H9 (cell line): ENCODE measurements at regions not wholly inside any gene's neighbourhood (a gene's known extent, or its start where the extent isn't known, plus 50 kb on each side); places are given as distances from the start of the nearest gene placed in this dataset.

Source experiments
- DNase-seq: peaks from one replicate; pipeline ENCODE4 v3.0.0-alpha.2; 2017
- H2AFZ ChIP-seq: one replicate; pipeline ENCODE4 v1.6.1; 2013; ENCODE audit warnings: mild to moderate bottlenecking, low read length, control low read depth, moderate library complexity
- H2AK5ac ChIP-seq: 2 replicates; pipeline ENCODE4 v1.6.1; 2013; ENCODE audit warnings: low read length, control low read depth, mixed read lengths; ENCODE audit not compliant: insufficient read length
- H2BK120ac ChIP-seq: one replicate; pipeline ENCODE4 v1.6.1; 2013; ENCODE audit warnings: low read depth, mild to moderate bottlenecking, low read length, control low read depth, inconsistent platforms; ENCODE audit not compliant: poor library complexity, severe bottlenecking
- H2BK12ac ChIP-seq: 2 replicates; pipeline ENCODE4 v1.6.1; 2013; ENCODE audit warnings: low read length, control low read depth, mixed read lengths, low read depth; ENCODE audit not compliant: insufficient read length
- H2BK15ac ChIP-seq: 2 replicates; pipeline ENCODE4 v1.6.1; 2013; ENCODE audit warnings: low read depth, low read length, control low read depth
- H2BK20ac ChIP-seq: one replicate; pipeline ENCODE4 v1.6.1; 2013; ENCODE audit warnings: low read depth, mild to moderate bottlenecking, low read length, control low read depth, inconsistent platforms; ENCODE audit not compliant: poor library complexity, severe bottlenecking
- H2BK5ac ChIP-seq: 2 replicates; pipeline ENCODE4 v1.6.1; 2013; ENCODE audit warnings: low read length, control low read depth, mixed read lengths; ENCODE audit not compliant: insufficient read length
- H3K14ac ChIP-seq: 2 replicates; pipeline ENCODE4 v1.6.1; 2013; ENCODE audit warnings: low read length, control low read depth; ENCODE audit not compliant: insufficient read depth
- H3K18ac ChIP-seq: 2 replicates; pipeline ENCODE4 v1.6.1; 2013; ENCODE audit warnings: low read depth, mild to moderate bottlenecking, mixed read lengths, low read length, control low read depth; ENCODE audit not compliant: insufficient read length
- H3K23ac ChIP-seq: 2 replicates; pipeline ENCODE4 v1.6.1; 2013; ENCODE audit warnings: low read length, control low read depth, mixed read lengths, low read depth; ENCODE audit not compliant: insufficient read length
- H3K23me2 ChIP-seq: 2 replicates; pipeline ENCODE4 v1.6.1; 2013; ENCODE audit warnings: low read depth, mild to moderate bottlenecking, mixed read lengths, low read length, control low read depth; ENCODE audit not compliant: insufficient read length, poor library complexity, severe bottlenecking
- H3K27ac ChIP-seq: 2 replicates; pipeline ENCODE4 v1.5.1; 2013; ENCODE audit warnings: low read length, control low read depth, mixed read lengths, low read depth; ENCODE audit not compliant: insufficient read length
- H3K27me3 ChIP-seq: 2 replicates; pipeline ENCODE4 v1.6.1; 2013; ENCODE audit warnings: low read length, control low read depth, inconsistent platforms; ENCODE audit not compliant: insufficient read depth
- H3K4ac ChIP-seq: 2 replicates; pipeline ENCODE4 v1.6.1; 2013; ENCODE audit warnings: low read depth, mild to moderate bottlenecking, control low read depth, inconsistent platforms, low read length, moderate library complexity
- H3K4me1 ChIP-seq: 2 replicates; pipeline ENCODE4 v1.6.1; 2013; ENCODE audit warnings: low read length, control low read depth, inconsistent platforms; ENCODE audit not compliant: insufficient read depth
- H3K4me2 ChIP-seq: 2 replicates; pipeline ENCODE4 v1.6.1; 2013; ENCODE audit warnings: low read length, control low read depth, mixed read lengths; ENCODE audit not compliant: insufficient read length, insufficient read depth
- H3K56ac ChIP-seq: 2 replicates; pipeline ENCODE4 v1.6.1; 2013; ENCODE audit warnings: low read depth, mild to moderate bottlenecking, mixed read lengths, low read length, control low read depth; ENCODE audit not compliant: insufficient read length
- H3K79me1 ChIP-seq: 2 replicates; pipeline ENCODE4 v1.6.1; 2013; ENCODE audit warnings: low read depth, mild to moderate bottlenecking, moderate library complexity, low read length, control low read depth, inconsistent platforms; ENCODE audit not compliant: insufficient read depth, poor library complexity, severe bottlenecking
- H3K79me2 ChIP-seq: 2 replicates; pipeline ENCODE4 v1.6.1; 2013; ENCODE audit warnings: low read length, control low read depth, inconsistent platforms; ENCODE audit not compliant: insufficient read depth
- H3K9ac ChIP-seq: 2 replicates; pipeline ENCODE4 v1.6.1; 2013; ENCODE audit warnings: low read length, control low read depth, mixed read lengths; ENCODE audit not compliant: insufficient read length; ENCODE audit errors: extremely low read depth
- H3K9me3 ChIP-seq: one replicate; pipeline ENCODE4 v1.6.1; 2013; ENCODE audit warnings: low read depth, low read length, inconsistent platforms; ENCODE audit not compliant: control insufficient read depth
- H3T11ph ChIP-seq: one replicate; pipeline ENCODE4 v1.6.1; 2013; ENCODE audit warnings: mild to moderate bottlenecking, low read length, control low read depth, inconsistent platforms
- H4K20me1 ChIP-seq: one replicate; pipeline ENCODE4 v1.6.1; 2013; ENCODE audit not compliant: control insufficient read depth, insufficient read length, insufficient read depth
- H4K5ac ChIP-seq: 2 replicates; pipeline ENCODE4 v1.6.1; 2013; ENCODE audit warnings: low read depth, mild to moderate bottlenecking, mixed read lengths, low read length, control low read depth; ENCODE audit not compliant: insufficient read length
- H4K8ac ChIP-seq: replicated peaks from 2 replicates; pipeline ENCODE4 v1.6.1; 2013; ENCODE audit warnings: low read length, control low read depth, mixed read lengths, low read depth; ENCODE audit not compliant: insufficient read length
- H4K91ac ChIP-seq: 2 replicates; pipeline ENCODE4 v1.6.1; 2013; ENCODE audit warnings: low read depth, mild to moderate bottlenecking, moderate library complexity, mixed read lengths, low read length, control low read depth; ENCODE audit not compliant: insufficient read length
- H3K27ac Mint-ChIP-seq, 3 experiments: 2 replicates in 2 of 3; 3 replicates in 1 of 3; pipeline ENCODE4 v1.8.0; 2020 to 2021; ENCODE audit warnings: mixed read lengths in 3 of 3, mild to moderate bottlenecking in 1 of 3, moderate library complexity in 1 of 3
- H3K27me3 Mint-ChIP-seq: 2 replicates; pipeline ENCODE4 v1.8.0; 2021; ENCODE audit warnings: low read depth, mild to moderate bottlenecking, moderate library complexity, mixed read lengths
- H3K36me3 Mint-ChIP-seq, 3 experiments: 2 replicates in 2 of 3; 3 replicates in 1 of 3; pipeline ENCODE4 v1.8.0; 2020 to 2021; ENCODE audit warnings: low read depth in 3 of 3, mixed read lengths in 3 of 3; ENCODE audit not compliant: insufficient read depth in 1 of 3
- H3K4me1 Mint-ChIP-seq, 2 experiments: 2 replicates each; pipeline ENCODE4 v1.8.0; 2020; ENCODE audit warnings: mixed read lengths in 2 of 2
- H3K4me3 Mint-ChIP-seq, 2 experiments: 2 replicates in 1 of 2; 3 replicates in 1 of 2; pipeline ENCODE4 v1.8.0; 2020 to 2021; ENCODE audit warnings: mild to moderate bottlenecking in 2 of 2, mixed read lengths in 2 of 2, moderate library complexity in 1 of 2
- H3K9me3 Mint-ChIP-seq, 2 experiments: 2 replicates in 1 of 2; 3 replicates in 1 of 2; pipeline ENCODE4 v1.8.0; 2020; ENCODE audit warnings: mild to moderate bottlenecking in 2 of 2, mixed read lengths in 2 of 2, moderate library complexity in 1 of 2
- WGBS: extraction: QIAGEN DNeasy Blood & Tissue Kit; methylation state at CpG from one replicate; pipeline ENCODE4 v1.1.7; 2013; ENCODE audit warnings: missing lambda C conversion rate, low lambda C conversion rate, mixed read lengths; ENCODE audit not compliant: insufficient read length; ENCODE audit errors: extremely low coverage; 5-methylcytosine and 5-hydroxymethylcytosine counted together
- TF ChIP-seq, protein P1 (sequence below): fragments of 200-600 bp; sonication (generic); conservative IDR thresholded peaks from 3 replicates; pipeline ENCODE4 v1.8.0; 2021; ENCODE audit warnings: antibody characterized with exemption, mild to moderate bottlenecking

DNA sequence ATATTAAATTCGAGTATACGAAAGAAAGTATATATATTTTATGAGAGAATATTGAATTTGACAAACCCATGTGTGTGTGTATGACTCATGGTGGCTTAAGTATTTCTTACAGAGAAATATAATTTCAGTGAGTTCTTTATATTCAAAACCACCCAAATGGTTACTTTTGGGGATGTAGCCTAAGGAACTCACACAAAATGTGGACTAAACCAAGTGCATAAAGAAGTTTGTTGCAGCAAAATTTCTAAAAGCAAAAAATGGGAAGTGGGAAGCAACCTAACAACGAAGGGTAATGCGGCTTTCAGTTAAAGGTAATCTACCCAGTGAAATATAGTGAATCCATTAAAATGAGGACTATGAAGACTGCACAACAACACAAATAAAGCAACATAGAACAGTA is 277.1 kb downstream of the EDEM1 start:
- no peak overlapping the region for H2AK5ac ChIP-seq
- Mint-ChIP-seq H3K4me3 (no peak overlapping the region), H3K27me3 (no peaks in the 10 kb centered on the region), H3K36me3 (no peaks in the 10 kb centered on the region), H3K9me3 (no peaks in the 10 kb centered on the region), H3K27ac (peak overlapping the region in 1 of 3 experiments; percentile 40; a peak in 1 of 7 replicates), H3K4me1 (peaks cover 12 to 13% of the 10 kb centered on the region in 2 experiments)
- H3K4me1 ChIP-seq: peaks cover 4% of the 10 kb centered on the region
- H3K23me2 ChIP-seq: no peaks in the 10 kb centered on the region
- no peak overlapping the region for H3K4me2 ChIP-seq
- H3K14ac ChIP-seq: no peak overlapping the region
- TF ChIP-seq, protein P1, sequence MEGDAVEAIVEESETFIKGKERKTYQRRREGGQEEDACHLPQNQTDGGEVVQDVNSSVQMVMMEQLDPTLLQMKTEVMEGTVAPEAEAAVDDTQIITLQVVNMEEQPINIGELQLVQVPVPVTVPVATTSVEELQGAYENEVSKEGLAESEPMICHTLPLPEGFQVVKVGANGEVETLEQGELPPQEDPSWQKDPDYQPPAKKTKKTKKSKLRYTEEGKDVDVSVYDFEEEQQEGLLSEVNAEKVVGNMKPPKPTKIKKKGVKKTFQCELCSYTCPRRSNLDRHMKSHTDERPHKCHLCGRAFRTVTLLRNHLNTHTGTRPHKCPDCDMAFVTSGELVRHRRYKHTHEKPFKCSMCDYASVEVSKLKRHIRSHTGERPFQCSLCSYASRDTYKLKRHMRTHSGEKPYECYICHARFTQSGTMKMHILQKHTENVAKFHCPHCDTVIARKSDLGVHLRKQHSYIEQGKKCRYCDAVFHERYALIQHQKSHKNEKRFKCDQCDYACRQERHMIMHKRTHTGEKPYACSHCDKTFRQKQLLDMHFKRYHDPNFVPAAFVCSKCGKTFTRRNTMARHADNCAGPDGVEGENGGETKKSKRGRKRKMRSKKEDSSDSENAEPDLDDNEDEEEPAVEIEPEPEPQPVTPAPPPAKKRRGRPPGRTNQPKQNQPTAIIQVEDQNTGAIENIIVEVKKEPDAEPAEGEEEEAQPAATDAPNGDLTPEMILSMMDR: no peak
- H3K79me1 ChIP-seq: no peaks in the 10 kb centered on the region
- H3K9me3 ChIP-seq: no peaks in the 10 kb centered on the region
- H4K5ac ChIP-seq: no peak overlapping the region
- no peaks in the 10 kb centered on the region for H4K20me1 ChIP-seq
- H3K4ac ChIP-seq: no peak overlapping the region
- H2BK120ac ChIP-seq: no peak overlapping the region
- H3K27me3 ChIP-seq: no peaks in the 10 kb centered on the region
- DNase-seq: no peak
- H4K8ac ChIP-seq: no peak overlapping the region
- no peak overlapping the region for H2BK5ac ChIP-seq
- no peak overlapping the region for H3K23ac ChIP-seq
- H2AFZ ChIP-seq: no peak overlapping the region
- H4K91ac ChIP-seq: no peak overlapping the region
- H3K18ac ChIP-seq: no peak overlapping the region
- H2BK12ac ChIP-seq: no peak overlapping the region
- no peaks in the 10 kb centered on the region for H3K79me2 ChIP-seq
- H3K27ac ChIP-seq: no peak overlapping the region
- 100% methylated on average over 2 of the region's 4 CpGs for WGBS
- no peak overlapping the region for H3T11ph ChIP-seq
- H3K56ac ChIP-seq: no peak overlapping the region
- H3K9ac ChIP-seq: no peak overlapping the region
- H2BK15ac ChIP-seq: no peak overlapping the region
- no peak overlapping the region for H2BK20ac ChIP-seq
